ENCODE measurements at regions not wholly inside any gene's neighbourhood (a gene's known extent, or its start where the extent isn't known, plus 50 kb on each side); places are given as distances from the start of the nearest gene placed in this dataset.

DNA sequence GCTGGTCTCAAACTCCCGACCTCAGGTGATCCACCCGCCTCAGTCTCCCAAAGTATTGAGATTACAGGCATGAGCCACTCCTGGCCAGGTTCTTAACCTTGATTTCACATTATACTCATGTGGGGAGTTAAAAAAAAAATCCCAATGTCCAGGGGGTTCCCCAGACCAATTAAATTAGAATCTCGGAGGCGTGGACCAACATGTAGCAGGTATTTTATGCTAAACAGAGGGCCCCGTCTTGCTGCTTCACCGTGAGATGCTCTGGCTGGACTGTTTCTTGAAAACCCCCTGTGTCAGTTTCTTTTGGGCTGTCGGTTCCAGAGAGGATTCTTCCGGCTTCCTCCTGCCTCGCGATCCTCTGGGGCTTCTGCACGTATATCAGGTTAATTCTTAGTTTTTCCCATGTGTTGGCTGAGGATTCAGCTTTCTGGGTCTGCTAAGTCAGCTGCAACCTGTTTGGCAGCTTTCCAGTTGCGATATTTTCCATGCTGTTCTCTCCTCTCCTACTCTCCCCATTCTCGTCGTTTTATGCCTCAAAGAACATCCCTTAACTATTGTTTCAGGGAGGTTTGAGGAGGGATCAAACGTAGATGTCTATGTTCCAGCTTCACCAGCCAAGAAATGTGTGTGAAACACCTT, 50.6 kb upstream of the ACCSL start:
- TF ChIP-seq, protein P1, sequence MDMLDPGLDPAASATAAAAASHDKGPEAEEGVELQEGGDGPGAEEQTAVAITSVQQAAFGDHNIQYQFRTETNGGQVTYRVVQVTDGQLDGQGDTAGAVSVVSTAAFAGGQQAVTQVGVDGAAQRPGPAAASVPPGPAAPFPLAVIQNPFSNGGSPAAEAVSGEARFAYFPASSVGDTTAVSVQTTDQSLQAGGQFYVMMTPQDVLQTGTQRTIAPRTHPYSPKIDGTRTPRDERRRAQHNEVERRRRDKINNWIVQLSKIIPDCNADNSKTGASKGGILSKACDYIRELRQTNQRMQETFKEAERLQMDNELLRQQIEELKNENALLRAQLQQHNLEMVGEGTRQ (IDR thresholded peaks at IDR 0.05; ENCODE audit: low read depth, low read length) = no peak
- TF ChIP-seq RFX5 (IDR thresholded peaks at IDR 0.05; ENCODE audit: low read depth, low read length) (no peak), CHD1 (IDR thresholded peaks at IDR 0.05; ENCODE audit: low read depth, low read length) (no peak), POLR2A (IDR thresholded peaks at IDR 0.05; ENCODE audit: low read depth, low read length) (no peak), MAFK (IDR thresholded peaks at IDR 0.05; ENCODE audit: low read depth, low read length) (no peak), SMC3 (IDR thresholded peaks at IDR 0.05; ENCODE audit: low read depth, low read length) (no peak), BHLHE40 (IDR thresholded peaks at IDR 0.05; ENCODE audit: low read depth, low read length) (no peak), MAZ (IDR thresholded peaks at IDR 0.05; ENCODE audit: borderline replicate concordance, low read depth, low read length) (no peak), RAD21 (IDR thresholded peaks at IDR 0.05; ENCODE audit: low read length) (no peak), FOS (IDR thresholded peaks at IDR 0.05; ENCODE audit: low read depth, low read length) (no peak), CEBPB (IDR thresholded peaks at IDR 0.05; ENCODE audit: low read depth, low read length) (no peak), RCOR1 (IDR thresholded peaks at IDR 0.05; ENCODE audit: insufficient replicate concordance, low read length) (no peak)
- TF ChIP-seq, protein P2, sequence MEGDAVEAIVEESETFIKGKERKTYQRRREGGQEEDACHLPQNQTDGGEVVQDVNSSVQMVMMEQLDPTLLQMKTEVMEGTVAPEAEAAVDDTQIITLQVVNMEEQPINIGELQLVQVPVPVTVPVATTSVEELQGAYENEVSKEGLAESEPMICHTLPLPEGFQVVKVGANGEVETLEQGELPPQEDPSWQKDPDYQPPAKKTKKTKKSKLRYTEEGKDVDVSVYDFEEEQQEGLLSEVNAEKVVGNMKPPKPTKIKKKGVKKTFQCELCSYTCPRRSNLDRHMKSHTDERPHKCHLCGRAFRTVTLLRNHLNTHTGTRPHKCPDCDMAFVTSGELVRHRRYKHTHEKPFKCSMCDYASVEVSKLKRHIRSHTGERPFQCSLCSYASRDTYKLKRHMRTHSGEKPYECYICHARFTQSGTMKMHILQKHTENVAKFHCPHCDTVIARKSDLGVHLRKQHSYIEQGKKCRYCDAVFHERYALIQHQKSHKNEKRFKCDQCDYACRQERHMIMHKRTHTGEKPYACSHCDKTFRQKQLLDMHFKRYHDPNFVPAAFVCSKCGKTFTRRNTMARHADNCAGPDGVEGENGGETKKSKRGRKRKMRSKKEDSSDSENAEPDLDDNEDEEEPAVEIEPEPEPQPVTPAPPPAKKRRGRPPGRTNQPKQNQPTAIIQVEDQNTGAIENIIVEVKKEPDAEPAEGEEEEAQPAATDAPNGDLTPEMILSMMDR (conservative IDR thresholded peaks at IDR 0.05; ENCODE audit: low read depth, low read length) = no peak
- TF ChIP-seq, protein P3, sequence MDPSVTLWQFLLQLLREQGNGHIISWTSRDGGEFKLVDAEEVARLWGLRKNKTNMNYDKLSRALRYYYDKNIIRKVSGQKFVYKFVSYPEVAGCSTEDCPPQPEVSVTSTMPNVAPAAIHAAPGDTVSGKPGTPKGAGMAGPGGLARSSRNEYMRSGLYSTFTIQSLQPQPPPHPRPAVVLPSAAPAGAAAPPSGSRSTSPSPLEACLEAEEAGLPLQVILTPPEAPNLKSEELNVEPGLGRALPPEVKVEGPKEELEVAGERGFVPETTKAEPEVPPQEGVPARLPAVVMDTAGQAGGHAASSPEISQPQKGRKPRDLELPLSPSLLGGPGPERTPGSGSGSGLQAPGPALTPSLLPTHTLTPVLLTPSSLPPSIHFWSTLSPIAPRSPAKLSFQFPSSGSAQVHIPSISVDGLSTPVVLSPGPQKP (IDR thresholded peaks at IDR 0.05; ENCODE audit: borderline replicate concordance, low read depth, low read length) = no peak

Data from IMR-90 (cell line).